ENCODE measurements at regions not wholly inside any gene's neighbourhood (a gene's known extent, or its start where the extent isn't known, plus 50 kb on each side); places are given as distances from the start of the nearest gene placed in this dataset.

DNA sequence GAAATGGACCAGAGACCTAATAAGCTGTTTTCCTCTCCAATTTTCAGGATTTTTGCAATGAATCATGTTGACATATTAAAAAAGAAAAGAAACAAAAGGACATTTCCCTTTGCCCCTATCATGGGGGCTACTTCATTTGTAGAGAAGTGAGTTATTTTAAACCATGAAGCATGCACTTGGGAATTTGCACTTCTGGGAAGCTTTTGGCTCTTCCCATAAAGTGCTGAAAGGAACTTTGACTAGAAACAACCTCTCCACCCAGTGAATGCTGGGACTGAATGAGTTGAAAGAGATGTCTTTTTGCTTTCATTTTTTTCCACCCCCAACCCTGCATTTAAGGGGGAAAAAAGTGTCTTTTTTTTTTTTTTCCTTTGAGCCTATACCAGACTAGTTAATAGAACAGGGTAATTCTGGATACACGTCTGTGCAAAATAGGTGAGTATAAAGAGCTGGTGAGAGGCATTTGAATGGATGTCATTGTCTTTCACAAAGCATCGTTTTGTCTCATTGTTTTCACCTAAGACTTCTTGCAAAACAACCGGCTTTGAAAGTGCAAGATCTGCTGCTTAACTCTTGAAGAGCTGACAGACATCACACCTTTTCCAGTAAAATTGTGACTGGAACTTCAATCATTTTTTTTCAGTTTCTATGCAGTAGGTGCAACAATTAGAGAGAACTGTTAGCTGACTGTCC lies 138.7 kb upstream of the BACH2 start:
- no peak for DNase-seq

GRCh38 chr6:90434094-90434493 lies 137.5 kb upstream of the BACH2 start:
- no peak for DNase-seq

DNA sequence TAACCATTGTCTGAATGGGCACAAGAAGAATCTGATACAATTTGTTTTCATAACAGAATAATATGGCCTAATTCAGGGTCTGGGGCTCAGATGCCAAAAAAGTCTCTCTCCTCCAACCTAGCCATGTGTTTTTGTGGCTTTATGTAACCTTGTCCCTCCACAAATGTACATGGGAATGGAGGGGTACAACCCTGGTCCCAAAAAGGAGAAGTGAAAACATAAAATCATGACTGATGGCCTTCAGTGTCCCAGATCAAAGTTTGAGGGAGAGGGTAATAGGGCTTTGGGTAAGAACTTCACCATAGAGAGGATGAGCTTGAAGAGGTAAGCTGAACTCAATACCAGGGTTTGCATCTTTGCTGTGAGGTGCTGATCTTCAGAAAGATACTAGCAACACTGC lies 136.3 kb upstream of the BACH2 start:
- DNase-seq: no peak

DNA sequence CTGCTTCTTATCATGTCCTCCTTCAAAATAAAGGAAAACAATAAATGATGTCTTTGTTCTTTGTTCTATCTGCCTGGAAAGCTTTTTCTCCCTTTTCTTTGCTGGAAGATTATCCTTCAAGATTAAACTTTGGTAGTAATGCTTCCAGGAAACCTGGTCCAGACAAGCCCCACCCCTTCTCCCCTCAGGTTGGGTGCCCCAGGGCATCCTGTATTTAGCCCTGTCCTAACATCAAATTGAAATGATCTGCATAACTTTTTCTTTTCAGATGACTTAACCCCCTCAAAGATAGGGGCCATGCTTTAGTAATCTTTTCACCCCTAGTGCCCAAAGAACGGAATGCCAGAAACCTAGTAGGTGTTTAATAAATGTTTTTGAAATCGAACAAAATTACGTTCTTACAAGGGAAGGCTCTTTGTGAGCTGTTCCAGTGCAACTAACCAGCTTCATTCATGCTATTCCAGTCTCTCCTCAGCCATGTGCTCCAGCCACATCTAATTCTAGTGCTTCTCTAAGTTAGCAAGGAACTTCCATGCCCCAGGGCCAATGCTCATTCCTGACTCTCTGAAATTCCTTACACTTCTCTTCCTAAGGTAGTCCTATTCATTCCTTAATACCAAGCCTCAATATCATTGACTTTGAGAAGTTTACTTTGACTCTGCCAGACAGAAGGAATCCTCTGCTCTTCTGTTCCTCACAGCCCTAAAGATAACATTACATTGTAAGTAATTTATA lies 135.6 kb upstream of the BACH2 start:
- DNase-seq: no peak

GRCh38 chr6:90431576-90431975 lies 134.9 kb upstream of the BACH2 start:
- DNase-seq: no peak

DNA sequence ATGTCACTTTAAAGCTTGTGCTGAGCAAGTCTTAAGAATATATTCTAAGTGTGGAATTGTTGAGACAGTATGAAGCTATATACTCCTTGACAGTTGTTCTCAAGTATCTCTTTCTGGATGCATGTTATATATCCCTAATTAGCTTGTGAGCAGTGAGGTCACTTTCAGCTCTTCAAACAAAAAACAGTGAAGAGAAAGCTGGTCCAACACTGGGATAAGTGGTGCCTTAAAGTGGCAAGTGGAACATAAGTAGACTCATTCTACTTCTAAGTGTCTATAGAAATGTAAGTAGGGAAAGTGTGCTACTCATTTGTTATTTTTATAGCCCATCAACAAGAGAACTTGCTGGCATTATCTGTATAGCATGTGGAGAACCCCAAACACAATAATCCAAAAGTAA lies 133.1 kb upstream of the BACH2 start:
- DNase-seq: no peak

GRCh38 chr6:90428514-90428913 lies 131.9 kb upstream of the BACH2 start:
- DNase-seq: no peak

DNA sequence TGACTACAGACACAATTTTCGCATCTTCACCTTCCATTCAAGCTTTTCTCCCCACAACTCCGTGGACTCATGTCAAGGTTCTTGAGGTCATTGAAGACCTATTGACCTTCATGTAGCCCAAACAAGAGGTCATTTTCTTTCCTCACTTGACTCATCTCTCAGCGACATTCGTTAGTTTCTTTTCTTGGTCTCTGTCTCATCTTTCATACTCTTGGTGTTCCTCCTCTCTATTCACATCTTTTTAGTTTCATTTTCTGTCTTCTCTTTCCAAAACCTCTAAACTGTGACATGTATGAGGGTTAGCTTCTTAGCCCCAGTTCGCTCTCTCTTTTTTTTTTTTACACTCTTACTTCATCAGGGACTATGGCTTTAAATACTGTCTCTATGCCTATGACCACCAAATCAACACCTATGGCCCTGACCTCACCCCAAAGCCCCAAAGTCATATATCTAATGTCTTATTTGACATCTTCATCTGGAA lies 128.6 kb upstream of the BACH2 start:
- DNase-seq: peak in 1 of 5 donors; percentile 73

GRCh38 chr6:90424580-90424979 lies 127.9 kb upstream of the BACH2 start:
- DNase-seq: no peak

DNA sequence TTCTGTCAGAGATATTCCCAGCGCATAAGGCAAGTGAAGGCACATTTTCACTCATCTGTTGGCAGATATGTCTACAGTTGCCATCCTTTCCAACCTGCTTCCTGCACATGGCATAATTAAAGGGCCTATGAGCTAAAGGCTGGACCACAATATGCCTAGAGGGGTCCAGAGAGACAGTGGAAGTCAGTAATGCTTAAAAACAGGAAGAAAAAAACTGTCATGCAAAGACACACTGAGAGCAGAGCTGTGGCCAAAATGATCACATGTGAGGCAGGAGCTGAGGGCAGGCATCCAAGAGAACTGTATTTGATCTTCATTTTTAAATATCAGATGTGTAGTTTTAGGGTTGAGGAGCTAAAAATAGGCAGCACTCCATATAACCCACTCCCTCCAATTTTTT lies 125.0 kb upstream of the BACH2 start:
- DNase-seq: no peak

DNA sequence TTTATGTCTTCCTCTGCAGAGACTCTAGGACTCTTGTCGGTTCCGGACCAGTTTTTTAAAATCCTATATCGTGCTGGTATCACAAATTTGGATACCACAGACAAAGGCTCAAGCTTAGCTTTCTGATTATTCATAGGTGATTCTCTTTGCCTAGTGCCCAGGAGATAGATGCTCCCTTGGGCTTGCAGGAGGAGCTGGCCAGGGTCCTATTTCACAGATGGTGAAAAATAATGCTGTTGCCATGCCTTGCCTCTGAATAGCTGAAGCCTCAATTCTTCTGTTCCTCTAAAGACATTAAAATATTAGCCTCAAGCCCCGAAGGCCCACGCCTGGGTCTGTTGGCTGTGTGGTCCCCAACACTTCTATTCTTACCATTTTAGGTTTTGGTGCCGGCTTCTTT lies 123.9 kb upstream of the BACH2 start:
- DNase-seq: no peak

DNA sequence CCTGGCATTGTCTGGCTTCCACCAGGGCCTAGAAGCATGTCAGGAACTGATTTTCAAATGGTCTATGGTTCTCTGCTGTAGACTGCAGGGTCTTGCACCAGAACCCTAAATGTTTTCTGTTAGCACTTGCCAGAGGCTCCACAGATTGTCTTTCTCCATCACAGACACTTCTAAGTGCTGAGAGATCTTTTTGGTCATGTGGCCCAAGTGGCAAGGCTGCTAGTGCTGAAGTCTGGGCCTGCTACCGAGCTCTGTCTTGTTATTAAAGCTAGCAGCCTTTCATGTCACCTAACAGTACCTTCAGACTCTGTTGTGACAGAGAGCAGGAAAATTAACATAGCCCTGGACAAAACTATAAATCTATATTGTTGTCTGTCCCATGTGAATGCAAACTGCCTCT lies 120.7 kb upstream of the BACH2 start:
- no peak for DNase-seq

DNA sequence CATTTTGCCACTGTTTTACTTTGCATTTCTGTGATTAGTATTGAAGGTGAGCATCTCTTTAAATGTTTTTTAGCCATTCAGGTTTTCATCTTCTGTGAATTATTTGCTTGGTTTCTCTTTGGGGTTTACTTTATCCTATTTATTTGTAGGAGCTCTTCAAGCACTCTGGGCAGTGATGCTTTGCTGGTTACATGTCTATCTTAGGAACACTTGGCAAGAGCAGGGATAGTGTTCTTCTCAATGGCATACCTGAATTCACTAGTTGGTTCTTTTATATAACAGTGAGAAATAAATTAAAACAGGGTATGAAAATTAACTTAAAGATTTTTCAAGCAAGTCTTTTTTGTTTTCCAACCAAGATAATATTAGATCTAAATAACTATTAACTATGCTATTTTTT lies 119.7 kb upstream of the BACH2 start:
- DNase-seq: no peak

GRCh38 chr6:90415178-90415577 lies 118.5 kb upstream of the BACH2 start:
- DNase-seq: no peak

DNA sequence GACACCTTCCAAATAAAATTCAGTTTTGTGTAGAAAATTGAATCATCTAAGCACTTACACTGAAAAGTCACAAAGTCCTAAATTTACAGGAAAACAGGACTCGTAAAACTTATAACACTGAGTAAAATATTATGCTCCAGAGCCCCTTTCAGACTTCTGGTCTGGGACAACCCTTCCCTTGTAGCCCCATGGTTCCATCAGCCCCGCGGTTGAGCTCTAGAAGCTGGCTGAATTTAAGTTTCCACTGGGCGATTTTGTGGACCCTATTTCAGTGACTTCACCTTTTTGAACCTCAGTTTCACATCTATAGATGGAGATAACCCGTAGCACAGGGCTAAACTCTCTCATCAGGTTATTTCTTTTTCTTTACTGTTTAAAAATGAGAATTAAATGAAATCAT lies 117.7 kb upstream of the BACH2 start:
- DNase-seq: no peak

DNA sequence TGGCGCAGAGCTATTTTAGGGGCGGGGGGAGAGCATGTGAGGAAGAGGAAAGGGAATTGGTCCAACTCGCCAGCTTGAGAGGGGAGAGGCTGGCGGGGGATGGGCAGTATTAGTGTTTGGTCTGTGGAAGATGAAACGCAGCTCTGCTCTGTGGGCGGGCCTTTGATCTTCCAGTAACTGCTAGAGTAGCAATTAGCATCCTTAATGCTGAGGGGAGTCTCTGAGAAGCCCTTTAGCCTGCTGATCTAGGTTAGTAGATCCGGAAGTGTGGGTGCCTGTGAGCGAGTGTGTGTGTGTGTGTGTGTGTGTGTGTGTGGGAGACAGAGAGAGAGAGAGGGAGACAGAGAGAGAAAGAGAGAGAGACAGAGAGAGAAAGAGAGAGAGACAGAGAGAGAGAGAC lies 117.2 kb upstream of the BACH2 start:
- peak; percentile 48 to 82 (median 65) for DNase-seq

GRCh38 chr6:90413396-90413795 lies 116.8 kb upstream of the BACH2 start:
- DNase-seq: no peak

DNA sequence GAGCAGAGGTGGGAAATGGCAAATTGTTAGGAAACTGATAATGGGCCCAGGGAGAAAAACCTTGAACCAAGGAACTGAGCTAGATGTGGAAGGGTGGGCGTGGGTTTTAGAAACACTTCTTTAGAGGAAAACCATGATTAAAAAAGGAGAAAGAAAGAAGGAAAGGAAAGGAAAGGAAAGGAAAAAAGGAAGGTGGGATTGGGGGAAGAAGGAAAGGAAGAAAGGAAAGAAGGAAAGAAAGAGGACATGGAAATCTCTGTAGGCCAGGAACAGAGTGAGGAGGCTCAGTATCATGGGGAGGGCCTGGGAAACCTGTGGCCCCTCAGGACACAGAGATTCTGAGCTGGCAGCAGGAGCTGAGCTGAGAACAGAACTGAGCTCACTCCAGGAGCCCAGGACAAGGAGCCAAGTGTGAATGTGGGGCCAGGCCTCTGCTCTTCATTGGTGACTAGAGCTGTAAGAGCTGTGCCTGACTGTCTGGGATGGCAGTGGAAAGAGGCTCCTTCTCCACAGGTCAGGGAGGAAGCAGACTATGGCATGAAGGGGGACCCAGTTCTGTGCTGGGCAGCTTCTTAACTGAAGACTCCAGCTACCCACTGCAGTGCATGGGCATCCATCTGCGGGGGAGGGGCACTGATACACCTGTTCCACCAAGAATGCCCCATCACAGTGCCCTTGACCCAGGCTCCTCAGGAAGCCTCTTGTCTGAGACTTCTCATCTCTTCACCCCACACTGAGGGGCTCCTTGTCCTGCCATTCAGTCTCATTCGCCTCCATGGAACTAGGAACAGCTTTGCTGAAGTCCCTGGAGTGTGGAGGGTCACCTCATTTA lies 116.1 kb upstream of the BACH2 start:
- no peak for DNase-seq

- DNase-seq: peak; percentile 27 to 70 (median 47)
These were observed 114.7 kb upstream of the BACH2 start for GRCh38 chr6:90411292-90411781.

DNA sequence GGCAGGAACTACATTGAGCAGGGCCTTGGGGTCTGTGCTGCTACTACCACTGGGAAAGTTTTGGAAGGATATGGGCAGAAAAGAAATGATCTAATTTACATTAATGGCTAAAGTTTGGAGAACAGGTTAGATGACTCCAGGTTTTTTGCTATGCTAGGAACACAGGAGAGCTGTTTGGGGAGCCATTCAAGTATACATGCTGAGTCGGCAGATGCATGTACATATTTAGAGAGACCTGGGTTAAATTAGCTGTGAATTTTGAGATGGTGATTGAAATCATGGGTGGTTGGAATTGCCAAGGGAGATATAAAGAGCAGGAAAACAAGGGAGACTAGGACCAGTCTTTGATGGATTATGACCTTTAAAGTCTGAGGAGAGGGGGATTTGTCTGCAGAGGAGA lies 113.1 kb upstream of the BACH2 start:
- DNase-seq: no peak

- DNase-seq: no peak
These were observed 110.3 kb upstream of the BACH2 start for GRCh38 chr6:90406957-90407356.

- peak in 1 of 5 donors; percentile 73 for DNase-seq
These were observed 109.6 kb upstream of the BACH2 start for GRCh38 chr6:90406142-90406794.

Data from T-helper 1 cell (primary cell).